ENCODE measurements at regions not wholly inside any gene's neighbourhood (a gene's known extent, or its start where the extent isn't known, plus 50 kb on each side); places are given as distances from the start of the nearest gene placed in this dataset.
A peak's percentile ranks its signal among the peaks of the same experiment; 100 is the strongest.

- DNase-seq, result peak; percentile 22
- intact Hi-C loops (cut with DNase I), result loop anchor here (10.0 kb wide), 1 partner anchor 447 kb away; no protein-coding TSS in a partner anchor
- no peak overlapping the region for H3K27ac ChIP-seq
- no peak overlapping the region for H3K9ac ChIP-seq (ENCODE audit: low read depth in 2 of 2, low read length in 2 of 2)
- no peaks in the 10 kb centered on the region for H3K36me3 ChIP-seq
- H3K4me3 ChIP-seq, result no peak overlapping the region
- no peaks in the 10 kb centered on the region for H3K9me3 ChIP-seq
- TF ChIP-seq, protein P1, sequence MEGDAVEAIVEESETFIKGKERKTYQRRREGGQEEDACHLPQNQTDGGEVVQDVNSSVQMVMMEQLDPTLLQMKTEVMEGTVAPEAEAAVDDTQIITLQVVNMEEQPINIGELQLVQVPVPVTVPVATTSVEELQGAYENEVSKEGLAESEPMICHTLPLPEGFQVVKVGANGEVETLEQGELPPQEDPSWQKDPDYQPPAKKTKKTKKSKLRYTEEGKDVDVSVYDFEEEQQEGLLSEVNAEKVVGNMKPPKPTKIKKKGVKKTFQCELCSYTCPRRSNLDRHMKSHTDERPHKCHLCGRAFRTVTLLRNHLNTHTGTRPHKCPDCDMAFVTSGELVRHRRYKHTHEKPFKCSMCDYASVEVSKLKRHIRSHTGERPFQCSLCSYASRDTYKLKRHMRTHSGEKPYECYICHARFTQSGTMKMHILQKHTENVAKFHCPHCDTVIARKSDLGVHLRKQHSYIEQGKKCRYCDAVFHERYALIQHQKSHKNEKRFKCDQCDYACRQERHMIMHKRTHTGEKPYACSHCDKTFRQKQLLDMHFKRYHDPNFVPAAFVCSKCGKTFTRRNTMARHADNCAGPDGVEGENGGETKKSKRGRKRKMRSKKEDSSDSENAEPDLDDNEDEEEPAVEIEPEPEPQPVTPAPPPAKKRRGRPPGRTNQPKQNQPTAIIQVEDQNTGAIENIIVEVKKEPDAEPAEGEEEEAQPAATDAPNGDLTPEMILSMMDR (IDR thresholded peaks at IDR 0.05), result no peak
- H3K27me3 ChIP-seq, result no peaks in the 10 kb centered on the region
- no peaks in the 10 kb centered on the region for H3K4me1 ChIP-seq
These were observed 477.6 kb upstream of the KLHL29 start for GRCh38 chr2:22907330-22907729.

DNA sequence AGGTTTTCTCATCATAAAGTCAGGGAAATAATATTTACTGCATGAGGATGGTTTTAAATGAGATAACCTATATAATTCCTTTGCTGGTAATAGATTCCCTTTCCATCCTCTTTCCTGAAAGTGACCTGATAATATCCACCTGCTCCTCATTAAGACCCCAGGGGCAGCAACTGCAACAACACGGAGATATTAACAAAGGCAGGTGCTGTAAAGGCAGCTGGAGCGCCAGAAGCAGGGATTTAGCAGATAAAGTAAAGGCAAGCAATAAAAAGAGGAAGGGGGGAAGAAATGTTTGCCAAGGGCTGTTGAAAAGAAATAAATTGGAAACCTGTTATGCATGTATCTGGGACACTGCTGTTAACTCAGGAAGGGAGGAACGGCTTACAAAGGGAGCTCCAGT, 472.6 kb upstream of the KLHL29 start:
- no peak for DNase-seq

DNA sequence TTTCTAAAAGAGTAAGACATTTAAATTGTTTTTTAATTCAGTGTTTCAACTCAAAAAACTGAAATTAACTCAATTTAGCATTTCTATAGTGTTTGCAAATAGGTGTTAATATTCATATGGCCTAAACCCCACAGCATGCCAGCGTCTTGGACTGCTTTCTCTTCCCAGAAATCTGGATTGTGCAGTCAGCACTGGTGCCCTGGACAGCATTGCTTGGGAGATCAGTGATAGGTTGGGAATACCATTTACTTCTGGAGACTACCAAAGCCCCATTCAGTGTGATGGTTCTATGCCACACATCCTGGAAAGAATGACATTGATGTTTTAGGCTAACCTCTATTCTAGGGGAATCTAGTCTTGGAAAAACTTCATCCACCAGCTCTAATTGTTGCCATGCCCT, 455.0 kb upstream of the KLHL29 start:
- TF ChIP-seq, protein P1 (IDR thresholded peaks at IDR 0.05), result no peak
- no peaks in the 10 kb centered on the region for H3K4me1 ChIP-seq
- no peak overlapping the region for H3K27ac ChIP-seq
- no peak for DNase-seq
- no peak overlapping the region for H3K4me3 ChIP-seq
- intact Hi-C loops (cut with DNase I), result no loop called here
- no peaks in the 10 kb centered on the region for H3K9me3 ChIP-seq
- no peak overlapping the region for H3K9ac ChIP-seq (ENCODE audit: low read depth in 2 of 2, low read length in 2 of 2)
- no peaks in the 10 kb centered on the region for H3K36me3 ChIP-seq
- no peaks in the 10 kb centered on the region for H3K27me3 ChIP-seq

More for the DNA sequence above, 472.6 kb upstream of the KLHL29 start:
- intact Hi-C loops (cut with DNase I), result no loop called here
- Histone ChIP-seq H3K9me3 (no peaks in the 10 kb centered on the region), H3K9ac (ENCODE audit: low read depth in 2 of 2, low read length in 2 of 2) (no peak overlapping the region), H3K36me3 (no peaks in the 10 kb centered on the region), H3K4me1 (no peaks in the 10 kb centered on the region), H3K27me3 (no peaks in the 10 kb centered on the region), H3K27ac (no peak overlapping the region), H3K4me3 (no peak overlapping the region)
- TF ChIP-seq, protein P1 (IDR thresholded peaks at IDR 0.05), result no peak

GRCh38 chr2:22930781-22931180, 454.2 kb upstream of the KLHL29 start:
- no peaks in the 10 kb centered on the region for H3K36me3 ChIP-seq
- no peak overlapping the region for H3K9ac ChIP-seq (ENCODE audit: low read depth in 2 of 2, low read length in 2 of 2)
- H3K27me3 ChIP-seq, result no peaks in the 10 kb centered on the region
- H3K27ac ChIP-seq, result no peak overlapping the region
- no peak for DNase-seq
- intact Hi-C loops (cut with DNase I), result no loop called here
- H3K4me3 ChIP-seq, result no peak overlapping the region
- H3K4me1 ChIP-seq, result no peaks in the 10 kb centered on the region
- no peaks in the 10 kb centered on the region for H3K9me3 ChIP-seq
- TF ChIP-seq, protein P1 (IDR thresholded peaks at IDR 0.05), result no peak

- H3K27me3 ChIP-seq, result no peaks in the 10 kb centered on the region
- H3K27ac ChIP-seq, result no peak overlapping the region
- DNase-seq, result no peak
- no peaks in the 10 kb centered on the region for H3K9me3 ChIP-seq
- H3K9ac ChIP-seq (ENCODE audit: low read depth in 2 of 2, low read length in 2 of 2), result no peak overlapping the region
- no peaks in the 10 kb centered on the region for H3K4me1 ChIP-seq
- intact Hi-C loops (cut with DNase I), result no loop called here
- no peak overlapping the region for H3K4me3 ChIP-seq
- TF ChIP-seq, protein P1 (IDR thresholded peaks at IDR 0.05), result no peak
- no peaks in the 10 kb centered on the region for H3K36me3 ChIP-seq
These were observed 452.7 kb upstream of the KLHL29 start for GRCh38 chr2:22932288-22932687.

DNA sequence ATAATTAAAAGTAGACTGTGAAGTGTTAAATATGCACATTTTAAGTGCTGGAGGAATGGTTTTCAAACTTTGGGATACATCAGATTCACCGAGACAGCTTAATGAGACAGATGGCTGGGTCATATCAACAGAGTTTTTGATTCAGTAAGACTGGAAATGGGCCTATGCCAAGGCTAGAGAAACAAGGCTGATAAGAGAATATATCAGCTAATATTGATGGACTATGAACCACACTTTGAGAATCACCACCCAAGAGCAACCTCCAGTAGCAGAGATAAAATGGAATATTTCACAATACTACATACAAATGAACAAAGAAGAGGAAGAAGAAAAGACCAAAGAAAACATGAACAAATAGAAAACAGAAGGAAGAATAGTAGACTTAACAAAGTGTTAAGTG, 450.2 kb upstream of the KLHL29 start:
- no peak overlapping the region for H3K4me3 ChIP-seq
- H3K9ac ChIP-seq (ENCODE audit: low read depth in 2 of 2, low read length in 2 of 2), result no peak overlapping the region
- TF ChIP-seq, protein P1 (IDR thresholded peaks at IDR 0.05), result no peak
- no peaks in the 10 kb centered on the region for H3K27me3 ChIP-seq
- DNase-seq, result no peak
- no peaks in the 10 kb centered on the region for H3K4me1 ChIP-seq
- H3K9me3 ChIP-seq, result no peaks in the 10 kb centered on the region
- intact Hi-C loops (cut with DNase I), result no loop called here
- no peaks in the 10 kb centered on the region for H3K36me3 ChIP-seq
- no peak overlapping the region for H3K27ac ChIP-seq

All from colonic mucosa (tissue), 4 donors.